CD4-positive, alpha-beta memory T cell (primary cell): ENCODE measurements at regions not wholly inside any gene's neighbourhood (a gene's known extent, or its start where the extent isn't known, plus 50 kb on each side); places are given as distances from the start of the nearest gene placed in this dataset.

ENCODE experiments used
- CTCF ChIA-PET: fragments of 350-600 bp; sonication (Branson Sonifier 250); formaldehyde crosslinking; loops from one replicate; lab custom pipeline; 2021; ENCODE audit warnings: inconsistent platforms; ENCODE audit not compliant: partially characterized antibody; lab: Charles Lee
- POLR2A ChIA-PET: fragments of 350-600 bp; sonication (Branson Sonifier 250); formaldehyde crosslinking; loops from one replicate; lab custom pipeline; 2021; ENCODE audit not compliant: partially characterized antibody; lab: Charles Lee
- DNase-seq, 5 donors: peaks; one replicate each; pipeline versions ENCODE4 v3.0.0 to v3.0.0-alpha.2; 2020 to 2022; ENCODE audit warnings: mixed read lengths in 1 of 5
- H3K27ac ChIP-seq: one replicate; pipeline ENCODE4 v1.7.0; 2013; ENCODE audit warnings: low read depth, low read length
- H3K27me3 ChIP-seq: 2 replicates; pipeline ENCODE4 v1.7.0; 2013; ENCODE audit warnings: mild to moderate bottlenecking, low read length, moderate library complexity; ENCODE audit not compliant: insufficient read depth
- H3K36me3 ChIP-seq: 2 replicates; pipeline ENCODE4 v1.7.0; 2013; ENCODE audit warnings: mild to moderate bottlenecking, low read length, moderate library complexity; ENCODE audit not compliant: insufficient read depth
- H3K4me1 ChIP-seq: 2 replicates; pipeline ENCODE4 v1.7.0; 2013; ENCODE audit warnings: mild to moderate bottlenecking, low read length, moderate library complexity; ENCODE audit not compliant: insufficient read depth
- H3K4me3 ChIP-seq, 2 donors: one replicate each; pipeline ENCODE4 v1.7.0; 2013; ENCODE audit warnings: low read length in 2 of 2, mild to moderate bottlenecking in 1 of 2
- H3K9me3 ChIP-seq, 2 donors: one replicate each; pipeline ENCODE4 v1.7.0; 2013; ENCODE audit warnings: low read length in 2 of 2, control low read depth in 1 of 2; ENCODE audit not compliant: control insufficient read depth in 1 of 2
- H3K27ac Mint-ChIP-seq, 7 donors: one replicate each; pipeline ENCODE4 v1.8.0; 2020 to 2021; ENCODE audit warnings: mixed read lengths in 7 of 7, mild to moderate bottlenecking in 6 of 7, inconsistent platforms in 3 of 7, moderate library complexity in 3 of 7
- H3K27me3 Mint-ChIP-seq, 2 donors: one replicate each; pipeline ENCODE4 v1.8.0; 2020 to 2021; ENCODE audit warnings: mixed read lengths in 2 of 2
- H3K36me3 Mint-ChIP-seq, 2 donors: one replicate each; pipeline ENCODE4 v1.8.0; 2020 to 2021; ENCODE audit warnings: mixed read lengths in 2 of 2, inconsistent platforms in 1 of 2, mild to moderate bottlenecking in 1 of 2
- H3K4me1 Mint-ChIP-seq, 4 donors: one replicate each; pipeline ENCODE4 v1.8.0; 2020 to 2021; ENCODE audit warnings: mixed read lengths in 4 of 4, mild to moderate bottlenecking in 1 of 4
- H3K4me3 Mint-ChIP-seq, 8 donors: one replicate each; pipeline ENCODE4 v1.8.0; 2020 to 2021; ENCODE audit warnings: mixed read lengths in 8 of 8, mild to moderate bottlenecking in 7 of 8, moderate library complexity in 6 of 8, inconsistent platforms in 3 of 8
- H3K9me3 Mint-ChIP-seq, 8 donors: one replicate each; pipeline ENCODE4 v1.8.0; 2020 to 2021; ENCODE audit warnings: mixed read lengths in 8 of 8, mild to moderate bottlenecking in 5 of 8, inconsistent platforms in 3 of 8, moderate library complexity in 1 of 8
- intact Hi-C: fragments of 100-400 bp; cut with micrococcal nuclease; formaldehyde crosslinking; loops from one replicate; pipeline ENCODE4 v1.15.1; 2023

DNA sequence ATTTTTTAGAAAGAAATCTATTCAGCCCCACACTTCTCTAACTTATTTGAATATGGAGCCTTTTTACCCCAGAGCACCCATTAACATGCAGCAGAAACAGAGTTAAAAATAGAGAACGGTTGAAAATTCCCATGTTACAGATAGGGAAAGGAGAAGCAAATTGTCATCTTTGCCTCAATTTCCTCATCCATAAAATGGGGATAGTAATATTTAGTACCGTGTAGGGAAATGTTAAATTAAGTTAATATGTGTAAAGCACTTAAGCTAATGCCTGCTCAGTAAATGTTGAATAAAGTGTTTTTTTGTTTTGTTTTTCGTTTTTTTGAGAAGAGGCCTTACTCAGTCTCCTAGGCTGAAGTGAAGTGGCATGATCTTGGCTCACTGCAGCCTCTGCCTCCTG lies 50.3 kb downstream of the NAV1 start:
- H3K4me1 ChIP-seq, result no peaks in the 10 kb centered on the region
- H3K9me3 ChIP-seq, result no peaks in the 10 kb centered on the region
- H3K4me3 ChIP-seq, result no peak overlapping the region
- no peak for DNase-seq
- H3K36me3 Mint-ChIP-seq, result no peaks in the 10 kb centered on the region
- no peaks in the 10 kb centered on the region for H3K27me3 ChIP-seq
- intact Hi-C loops, result no loop called here
- H3K4me3 Mint-ChIP-seq, result no peak overlapping the region
- H3K4me1 Mint-ChIP-seq, result no peaks in the 10 kb centered on the region
- H3K36me3 ChIP-seq, result no peaks in the 10 kb centered on the region
- CTCF ChIA-PET, result no interaction called here
- no peak overlapping the region for H3K27ac ChIP-seq
- POLR2A ChIA-PET, result no interaction called here
- H3K27ac Mint-ChIP-seq, result no peak overlapping the region
- H3K27me3 Mint-ChIP-seq, result peaks cover 2 to 3% of the 10 kb centered on the region in 2 donors
- H3K9me3 Mint-ChIP-seq, result no peaks in the 10 kb centered on the region

DNA sequence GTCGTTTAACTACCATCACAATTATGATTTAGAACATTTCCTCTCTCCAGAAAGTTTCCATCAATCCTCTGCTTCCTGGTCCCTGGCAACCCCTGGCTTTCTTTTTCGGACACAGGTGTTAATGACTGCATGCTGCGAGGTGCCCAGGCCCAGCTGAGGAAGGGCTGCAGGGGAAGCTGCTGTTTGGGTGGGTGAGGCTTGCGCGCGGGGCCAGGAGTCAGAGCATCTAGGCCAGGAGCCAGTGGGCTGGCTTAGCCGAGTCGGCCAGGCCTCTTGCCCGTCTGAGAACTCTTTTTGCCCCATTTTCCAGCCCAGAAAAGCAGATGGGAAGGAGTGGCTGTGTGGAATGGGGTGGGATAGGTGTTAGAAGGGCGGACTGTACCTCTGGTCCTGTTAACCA lies 51.5 kb downstream of the NAV1 start:
- H3K4me3 Mint-ChIP-seq, result no peak overlapping the region
- no peaks in the 10 kb centered on the region for H3K4me1 Mint-ChIP-seq
- H3K27ac Mint-ChIP-seq, result no peak overlapping the region
- no peak for DNase-seq
- no peaks in the 10 kb centered on the region for H3K9me3 ChIP-seq
- peaks cover 2 to 3% of the 10 kb centered on the region in 2 donors for H3K27me3 Mint-ChIP-seq
- H3K36me3 Mint-ChIP-seq, result no peaks in the 10 kb centered on the region
- no peaks in the 10 kb centered on the region for H3K27me3 ChIP-seq
- H3K36me3 ChIP-seq, result no peaks in the 10 kb centered on the region
- H3K4me1 ChIP-seq, result no peaks in the 10 kb centered on the region
- H3K27ac ChIP-seq, result no peak overlapping the region
- no peak overlapping the region for H3K4me3 ChIP-seq
- intact Hi-C loops, result no loop called here
- POLR2A ChIA-PET, result no interaction called here
- CTCF ChIA-PET, result no interaction called here
- no peaks in the 10 kb centered on the region for H3K9me3 Mint-ChIP-seq

DNA sequence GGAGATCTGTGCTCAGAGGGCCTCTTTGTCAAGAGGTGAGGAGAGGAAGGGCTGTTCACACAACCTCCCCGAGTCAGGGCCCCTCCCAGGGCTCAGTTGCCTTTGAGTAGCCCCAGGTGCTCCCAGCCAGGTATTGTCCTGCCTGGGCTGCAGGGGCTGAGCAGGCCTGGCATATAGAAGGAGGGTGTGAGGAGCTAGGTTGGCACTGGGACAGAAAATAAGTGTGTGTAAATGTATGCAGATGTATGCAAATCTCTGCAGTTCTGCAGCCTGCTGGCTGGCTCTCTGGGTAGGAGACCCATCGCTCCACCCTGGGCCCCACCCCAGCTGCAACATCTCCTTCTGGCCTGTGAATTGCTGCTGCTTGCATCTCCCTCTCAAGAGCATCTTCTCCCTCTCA lies 52.4 kb downstream of the NAV1 start:
- H3K36me3 ChIP-seq, result no peaks in the 10 kb centered on the region
- no peak overlapping the region for H3K27ac Mint-ChIP-seq
- ChIA-PET CTCF (no interaction called here), POLR2A (no interaction called here)
- no peaks in the 10 kb centered on the region for H3K36me3 Mint-ChIP-seq
- no peak overlapping the region for H3K4me3 ChIP-seq
- H3K9me3 Mint-ChIP-seq, result no peaks in the 10 kb centered on the region
- H3K9me3 ChIP-seq, result no peaks in the 10 kb centered on the region
- H3K4me1 Mint-ChIP-seq, result no peaks in the 10 kb centered on the region
- peaks cover 0 to 3% of the 10 kb centered on the region in 2 donors for H3K27me3 Mint-ChIP-seq
- H3K4me1 ChIP-seq, result no peaks in the 10 kb centered on the region
- no peaks in the 10 kb centered on the region for H3K27me3 ChIP-seq
- no peak overlapping the region for H3K4me3 Mint-ChIP-seq
- intact Hi-C loops, result no loop called here
- DNase-seq, result no peak
- no peak overlapping the region for H3K27ac ChIP-seq

DNA sequence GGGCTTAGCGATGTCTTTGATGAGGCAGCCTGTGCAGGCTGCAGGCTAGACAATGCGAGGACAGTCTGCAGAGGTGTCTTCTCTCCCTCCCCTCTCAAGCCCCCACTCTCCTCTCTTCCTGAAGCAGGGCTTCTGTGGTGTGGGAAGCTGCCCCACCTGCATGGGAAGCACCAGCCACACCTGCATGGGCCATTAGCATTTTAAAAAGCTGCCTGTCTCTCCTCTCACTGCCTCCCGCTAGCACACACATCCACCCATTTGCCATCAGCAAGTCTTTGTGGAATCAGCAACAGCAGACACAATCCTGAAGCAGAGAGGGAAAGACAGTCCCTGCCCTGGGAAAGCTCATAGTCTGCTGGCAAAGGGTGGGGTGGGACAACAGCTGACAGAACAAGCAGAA lies 53.1 kb downstream of the NAV1 start:
- Histone ChIP-seq H3K4me3 (no peak overlapping the region), H3K4me1 (no peaks in the 10 kb centered on the region), H3K27ac (no peak overlapping the region), H3K9me3 (no peaks in the 10 kb centered on the region), H3K36me3 (no peaks in the 10 kb centered on the region), H3K27me3 (no peaks in the 10 kb centered on the region)
- H3K27me3 Mint-ChIP-seq, result peaks cover 0 to 3% of the 10 kb centered on the region in 2 donors
- no peaks in the 10 kb centered on the region for H3K36me3 Mint-ChIP-seq
- POLR2A ChIA-PET, result no interaction called here
- H3K9me3 Mint-ChIP-seq, result no peaks in the 10 kb centered on the region
- H3K27ac Mint-ChIP-seq, result no peak overlapping the region
- no peaks in the 10 kb centered on the region for H3K4me1 Mint-ChIP-seq
- CTCF ChIA-PET, result no interaction called here
- no peak overlapping the region for H3K4me3 Mint-ChIP-seq
- no peak for DNase-seq
- intact Hi-C loops, result no loop called here

DNA sequence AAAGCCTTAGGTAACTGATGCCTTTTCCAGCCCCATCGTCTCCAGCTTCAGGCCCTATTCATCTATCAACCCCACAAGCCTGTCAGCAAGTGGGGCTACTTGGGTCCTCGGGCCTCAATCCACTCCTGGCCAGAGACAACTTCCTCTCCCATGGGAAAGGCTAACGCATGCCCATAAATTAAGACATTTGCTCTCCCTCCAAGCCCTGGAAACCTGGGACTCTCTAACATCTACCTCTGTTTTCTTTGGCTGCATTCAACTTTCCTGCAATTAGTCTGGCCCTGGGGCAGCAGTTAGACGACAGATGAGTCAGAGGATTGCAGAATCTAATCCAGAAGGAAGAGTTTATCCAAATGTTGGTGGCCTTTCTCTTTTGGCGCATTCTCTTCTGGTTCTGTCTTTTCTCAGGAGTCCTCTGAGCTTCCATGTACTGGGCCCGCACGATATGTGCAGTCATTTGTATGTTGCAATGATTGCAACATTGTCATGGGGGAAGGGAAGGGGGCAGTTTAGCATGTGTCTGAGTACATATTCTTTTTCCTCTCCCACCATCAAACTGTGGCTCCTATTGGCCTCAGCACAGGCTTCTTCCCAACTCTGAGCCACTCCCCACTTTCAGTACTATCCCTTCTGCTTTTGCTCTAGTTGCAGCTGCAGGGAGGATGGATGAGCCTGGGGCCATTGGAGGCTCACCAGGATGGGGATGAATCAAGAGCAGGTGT lies 54.4 kb downstream of the NAV1 start:
- no peak for DNase-seq
- H3K4me3 ChIP-seq, result no peak overlapping the region
- POLR2A ChIA-PET, result no interaction called here
- H3K4me1 ChIP-seq, result no peaks in the 10 kb centered on the region
- H3K4me3 Mint-ChIP-seq, result no peak overlapping the region
- no peak overlapping the region for H3K27ac ChIP-seq
- H3K4me1 Mint-ChIP-seq, result no peaks in the 10 kb centered on the region
- H3K27ac Mint-ChIP-seq, result no peak overlapping the region
- no peaks in the 10 kb centered on the region for H3K27me3 ChIP-seq
- no peaks in the 10 kb centered on the region for H3K36me3 Mint-ChIP-seq
- no peaks in the 10 kb centered on the region for H3K36me3 ChIP-seq
- H3K9me3 Mint-ChIP-seq, result no peaks in the 10 kb centered on the region
- no peaks in the 10 kb centered on the region for H3K9me3 ChIP-seq
- peaks cover 0 to 1% of the 10 kb centered on the region in 2 donors for H3K27me3 Mint-ChIP-seq
- intact Hi-C loops, result no loop called here
- CTCF ChIA-PET, result no interaction called here

DNA sequence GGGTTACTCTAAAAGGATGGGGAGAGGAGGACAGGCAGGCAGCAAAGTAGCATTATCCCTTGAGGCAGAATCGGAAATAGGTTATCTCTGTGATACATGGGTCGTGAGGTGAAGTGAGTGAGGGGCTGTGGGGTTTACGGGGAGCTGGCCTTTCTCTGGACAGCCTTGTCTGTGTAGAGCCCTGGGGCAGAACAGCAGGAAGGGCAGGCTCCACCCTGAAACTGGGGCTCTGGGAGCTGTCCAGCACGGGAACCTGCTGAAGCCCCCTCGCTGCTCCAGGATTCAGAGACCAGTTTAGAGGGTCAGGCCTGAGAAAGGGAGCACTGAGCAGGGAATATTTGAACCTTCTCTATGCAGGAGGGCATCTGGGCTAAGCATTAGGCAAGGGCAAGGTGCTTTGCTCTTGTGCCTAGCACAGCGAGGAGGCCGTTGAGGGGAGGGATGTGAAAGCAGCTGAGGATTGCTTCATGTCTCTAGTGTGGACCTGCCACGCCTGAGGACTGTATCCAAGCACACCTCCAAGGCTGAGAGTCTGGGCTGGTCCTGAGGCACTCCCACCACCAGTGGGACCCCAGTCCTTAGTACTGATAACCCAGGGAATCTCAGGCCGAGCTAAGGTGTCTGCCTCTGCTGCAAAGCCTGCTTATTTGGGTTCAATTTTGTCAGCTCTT lies 55.8 kb downstream of the NAV1 start:
- ChIA-PET CTCF (no interaction called here), POLR2A (no interaction called here)
- Histone ChIP-seq H3K27ac (no peak overlapping the region), H3K4me1 (no peaks in the 10 kb centered on the region), H3K9me3 (no peaks in the 10 kb centered on the region), H3K36me3 (no peaks in the 10 kb centered on the region), H3K4me3 (no peak overlapping the region), H3K27me3 (no peaks in the 10 kb centered on the region)
- H3K36me3 Mint-ChIP-seq, result no peaks in the 10 kb centered on the region
- H3K9me3 Mint-ChIP-seq, result no peaks in the 10 kb centered on the region
- no peak overlapping the region for H3K27ac Mint-ChIP-seq
- H3K4me3 Mint-ChIP-seq, result no peak overlapping the region
- no peaks in the 10 kb centered on the region for H3K4me1 Mint-ChIP-seq
- no peak for DNase-seq
- peaks cover 0 to 1% of the 10 kb centered on the region in 2 donors for H3K27me3 Mint-ChIP-seq
- intact Hi-C loops, result no loop called here

DNA sequence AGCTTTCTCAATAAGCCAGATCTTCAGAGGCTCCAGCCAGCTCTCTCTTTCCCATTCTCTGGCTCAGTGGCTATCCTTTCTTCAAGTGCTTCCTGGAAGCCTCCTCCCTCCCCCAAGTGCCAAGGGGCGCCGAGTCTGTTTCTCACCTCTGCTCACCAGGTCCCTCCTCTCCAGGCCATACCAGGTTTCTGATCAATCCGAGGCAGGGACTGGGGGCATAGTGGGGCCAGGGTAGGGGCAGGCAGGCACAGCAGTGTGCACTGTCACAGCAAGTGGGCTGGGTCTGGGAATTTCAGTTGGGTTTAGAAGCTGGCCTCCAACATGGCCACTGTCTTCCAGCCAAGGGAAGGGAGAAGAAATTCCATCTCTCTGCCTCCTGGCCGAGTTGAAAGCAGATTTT lies 56.5 kb downstream of the NAV1 start:
- Mint-ChIP-seq H3K9me3 (no peaks in the 10 kb centered on the region), H3K36me3 (no peaks in the 10 kb centered on the region), H3K4me1 (no peaks in the 10 kb centered on the region), H3K27me3 (peaks cover 0 to 1% of the 10 kb centered on the region in 2 donors), H3K27ac (no peak overlapping the region), H3K4me3 (no peak overlapping the region)
- ChIA-PET CTCF (no interaction called here), POLR2A (no interaction called here)
- no peak overlapping the region for H3K4me3 ChIP-seq
- H3K27ac ChIP-seq, result no peak overlapping the region
- H3K27me3 ChIP-seq, result no peaks in the 10 kb centered on the region
- intact Hi-C loops, result no loop called here
- H3K4me1 ChIP-seq, result no peaks in the 10 kb centered on the region
- DNase-seq, result no peak
- no peaks in the 10 kb centered on the region for H3K9me3 ChIP-seq
- no peaks in the 10 kb centered on the region for H3K36me3 ChIP-seq
